Endodermal cell (in vitro differentiated cells): ENCODE measurements at regions not wholly inside any gene's neighbourhood (a gene's known extent, or its start where the extent isn't known, plus 50 kb on each side); places are given as distances from the start of the nearest gene placed in this dataset.

Experiments used
- DNase-seq: peaks from one replicate; pipeline ENCODE4 v3.0.0-alpha.2; 2017
- H3K27ac ChIP-seq: 2 replicates; pipeline ENCODE4 v1.5.1; 2013; ENCODE audit warnings: mild to moderate bottlenecking, low read depth, low read length, moderate library complexity
- H3K27me3 ChIP-seq: 2 replicates; pipeline ENCODE4 v1.6.1; 2013; ENCODE audit warnings: mild to moderate bottlenecking, low read length, moderate library complexity; ENCODE audit not compliant: insufficient read depth, control insufficient read depth, poor library complexity, severe bottlenecking
- H3K36me3 ChIP-seq: 2 replicates; pipeline ENCODE4 v1.7.0; 2013; ENCODE audit warnings: mild to moderate bottlenecking, low read length, moderate library complexity; ENCODE audit not compliant: control insufficient read depth, insufficient read depth
- H3K4me1 ChIP-seq: one replicate; pipeline ENCODE4 v1.7.0; 2013; ENCODE audit warnings: low read length; ENCODE audit not compliant: control insufficient read depth, insufficient read depth
- H3K4me3 ChIP-seq: 2 replicates; pipeline ENCODE4 v1.5.1; 2013; ENCODE audit warnings: mild to moderate bottlenecking, low read length, moderate library complexity
- H3K9ac ChIP-seq: 2 replicates; pipeline ENCODE4 v1.6.1; 2013; ENCODE audit warnings: mild to moderate bottlenecking, low read length, moderate library complexity; ENCODE audit not compliant: poor library complexity, severe bottlenecking; ENCODE audit errors: extremely low read depth
- H3K9me3 ChIP-seq: 2 replicates; pipeline ENCODE4 v1.6.1; 2013; ENCODE audit warnings: mild to moderate bottlenecking, low read length, moderate library complexity; ENCODE audit not compliant: control insufficient read depth
- H3K27ac Mint-ChIP-seq: 2 replicates; pipeline ENCODE4 v1.8.0; 2020; ENCODE audit warnings: mixed read lengths
- H3K27me3 Mint-ChIP-seq: 2 replicates; pipeline ENCODE4 v1.8.0; 2021; ENCODE audit warnings: mild to moderate bottlenecking, mixed read lengths; ENCODE audit not compliant: insufficient read depth
- H3K36me3 Mint-ChIP-seq: 2 replicates; pipeline ENCODE4 v1.8.0; 2020; ENCODE audit warnings: low read depth, mixed read lengths
- H3K4me1 Mint-ChIP-seq: 2 replicates; pipeline ENCODE4 v1.8.0; 2020; ENCODE audit warnings: mixed read lengths
- H3K4me3 Mint-ChIP-seq: 2 replicates; pipeline ENCODE4 v1.8.0; 2020; ENCODE audit warnings: mild to moderate bottlenecking, moderate library complexity, mixed read lengths
- H3K9me3 Mint-ChIP-seq: 2 replicates; pipeline ENCODE4 v1.8.0; 2020; ENCODE audit warnings: mild to moderate bottlenecking, mixed read lengths
- CTCF ChIP-seq: fragments of 200-600 bp; sonication (generic); conservative IDR thresholded peaks from 2 replicates; pipeline ENCODE4 v1.5.0; 2021; ENCODE audit warnings: antibody characterized with exemption, mild to moderate bottlenecking
- WGBS, 2 experiments: methylation state at CpG; one replicate each; pipeline versions ENCODE4 v1.1.5 to v1.1.7; 2013; ENCODE audit warnings: missing lambda C conversion rate in 2 of 2, mixed read lengths in 1 of 2; ENCODE audit not compliant: insufficient coverage in 1 of 2, insufficient read length in 1 of 2; 5-methylcytosine and 5-hydroxymethylcytosine counted together

- no peak overlapping the region for H3K27ac Mint-ChIP-seq
- Histone ChIP-seq H3K4me3 (no peak overlapping the region), H3K9ac (no peak overlapping the region), H3K36me3 (no peaks in the 10 kb centered on the region), H3K4me1 (peaks cover 23% of the 10 kb centered on the region), H3K9me3 (peaks cover 18% of the 10 kb centered on the region), H3K27me3 (no peaks in the 10 kb centered on the region), H3K27ac (no peak overlapping the region)
- H3K9me3 Mint-ChIP-seq, result peaks cover 15% of the 10 kb centered on the region
- H3K36me3 Mint-ChIP-seq, result no peaks in the 10 kb centered on the region
- peaks cover 46% of the 10 kb centered on the region for H3K4me1 Mint-ChIP-seq
- no peaks in the 10 kb centered on the region for H3K27me3 Mint-ChIP-seq
- no peak for TF ChIP-seq CTCF
- DNase-seq, result no peak
- 81 to 83% methylated on average over 1 of the region's 1 CpG for WGBS, 2 experiments
- H3K4me3 Mint-ChIP-seq, result no peak overlapping the region
Measured at GRCh38 chr10:29098423-29098822, 190.4 kb upstream of the LYZL1 start.

GRCh38 chr10:29099001-29099400 lies 189.9 kb upstream of the LYZL1 start:
- H3K27me3 Mint-ChIP-seq, result no peaks in the 10 kb centered on the region

GRCh38 chr10:29099415-29099814 lies 189.5 kb upstream of the LYZL1 start:
- Mint-ChIP-seq H3K4me3 (no peak overlapping the region), H3K36me3 (no peaks in the 10 kb centered on the region), H3K27me3 (no peaks in the 10 kb centered on the region), H3K9me3 (peaks cover 12% of the 10 kb centered on the region), H3K4me1 (peaks cover 46% of the 10 kb centered on the region), H3K27ac (no peak overlapping the region)
- no peak overlapping the region for H3K4me3 ChIP-seq
- peaks cover 20% of the 10 kb centered on the region for H3K9me3 ChIP-seq
- H3K9ac ChIP-seq, result no peak overlapping the region
- no peaks in the 10 kb centered on the region for H3K27me3 ChIP-seq
- WGBS, 2 experiments, result 95 to 96% methylated on average over 3 to 5 of the region's 5 CpGs
- no peak overlapping the region for H3K27ac ChIP-seq
- peaks cover 24% of the 10 kb centered on the region for H3K4me1 ChIP-seq
- TF ChIP-seq CTCF, result no peak
- no peaks in the 10 kb centered on the region for H3K36me3 ChIP-seq
- DNase-seq, result no peak

More at GRCh38 chr10:29099001-29099400, 189.9 kb upstream of the LYZL1 start:
- Histone ChIP-seq H3K27me3 (no peaks in the 10 kb centered on the region), H3K9ac (no peak overlapping the region), H3K27ac (no peak overlapping the region), H3K4me1 (peaks cover 23% of the 10 kb centered on the region), H3K36me3 (no peaks in the 10 kb centered on the region), H3K4me3 (no peak overlapping the region), H3K9me3 (peaks cover 20% of the 10 kb centered on the region)
- 25 to 49% methylated on average over 2 of the region's 2 CpGs for WGBS, 2 experiments
- no peaks in the 10 kb centered on the region for H3K36me3 Mint-ChIP-seq
- H3K4me3 Mint-ChIP-seq, result no peak overlapping the region
- no peak for DNase-seq
- H3K27ac Mint-ChIP-seq, result no peak overlapping the region
- TF ChIP-seq CTCF, result no peak
- H3K9me3 Mint-ChIP-seq, result peaks cover 13% of the 10 kb centered on the region
- peaks cover 46% of the 10 kb centered on the region for H3K4me1 Mint-ChIP-seq
